HG03064 (cell line): ENCODE measurements at regions not wholly inside any gene's neighbourhood (a gene's known extent, or its start where the extent isn't known, plus 50 kb on each side); places are given as distances from the start of the nearest gene placed in this dataset.
"Not testable (repeated sequence)": the region's sequence is repeated elsewhere in the genome, so short reads cannot be mapped to it uniquely, and the experiment has no call there.

Source experiments
- ATAC-seq: cut with Tn5 transposase; IDR thresholded peaks from one replicate; pipeline ENCODE4 v1.9.1; 2021; ENCODE audit warnings: low read depth; ENCODE audit not compliant: unreplicated experiment

- no peak for ATAC-seq
Measured at GRCh38 chr15:81940467-81941451, 105.1 kb downstream of the MEX3B start.

DNA sequence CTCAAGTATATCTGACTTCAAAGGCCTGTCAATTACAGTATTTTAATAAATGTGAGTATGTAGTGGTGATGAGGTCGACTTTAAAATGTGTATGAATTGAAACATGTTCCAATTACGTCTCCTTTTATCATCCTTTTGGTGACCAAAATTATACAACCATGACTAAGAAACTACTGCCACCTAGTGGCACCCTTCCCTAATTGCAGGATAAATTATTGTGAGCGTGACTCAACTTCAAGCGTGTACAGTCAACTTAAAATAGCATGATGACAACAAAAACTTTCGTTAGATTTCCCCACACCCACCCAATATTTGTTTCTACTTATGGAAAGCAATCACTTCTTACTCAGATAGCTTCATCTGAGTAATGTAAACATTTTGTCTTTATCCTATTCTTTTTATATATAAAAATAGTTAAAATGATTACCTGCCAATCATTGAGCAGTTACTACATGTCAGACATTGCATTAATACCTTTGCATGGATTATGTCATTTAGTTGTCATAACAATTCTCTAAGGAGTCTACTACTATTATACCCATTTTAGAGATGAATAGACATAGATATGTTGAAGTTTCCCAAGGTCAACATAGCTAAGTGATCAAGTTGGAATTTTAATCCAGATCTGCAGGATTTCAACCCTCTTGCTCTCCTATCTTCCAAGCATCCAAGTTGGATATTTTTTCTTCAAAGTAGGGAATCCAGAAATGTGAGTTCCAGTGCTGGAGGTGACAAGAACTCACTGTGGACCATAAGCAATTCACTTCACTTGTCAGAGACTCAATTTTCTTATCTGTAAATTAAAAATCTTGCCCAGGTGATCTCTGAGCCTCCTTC lies 106.0 kb downstream of the MEX3B start:
- no peak for ATAC-seq

- no peak for ATAC-seq
Measured at GRCh38 chr15:81937189-81937588, 108.6 kb downstream of the MEX3B start.

- no peak for ATAC-seq
Measured at GRCh38 chr15:81930582-81931369, 115.0 kb downstream of the MEX3B start.

GRCh38 chr15:81929557-81929956 lies 116.3 kb downstream of the MEX3B start:
- ATAC-seq: no peak

GRCh38 chr15:81926981-81927380 lies 118.8 kb downstream of the MEX3B start:
- ATAC-seq: no peak

DNA sequence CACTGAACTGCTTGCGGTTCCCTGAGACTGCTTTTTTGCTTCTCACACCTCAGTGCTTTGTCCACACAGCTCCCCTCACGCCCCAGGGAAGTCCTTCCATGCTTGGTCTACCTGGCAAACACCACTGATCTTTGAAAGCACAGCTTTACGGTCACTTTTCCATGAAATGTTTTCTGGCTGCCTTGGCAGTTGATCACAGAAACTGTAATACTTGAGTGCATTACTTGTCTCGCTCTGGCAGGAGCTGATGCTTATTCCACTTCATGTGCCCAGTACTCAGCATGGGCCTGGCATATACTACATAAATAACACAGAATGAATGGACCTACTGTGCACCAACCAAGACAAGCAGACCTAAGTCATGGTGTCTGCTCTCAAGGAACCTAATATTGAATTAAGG lies 121.1 kb downstream of the MEX3B start:
- ATAC-seq: no peak

DNA sequence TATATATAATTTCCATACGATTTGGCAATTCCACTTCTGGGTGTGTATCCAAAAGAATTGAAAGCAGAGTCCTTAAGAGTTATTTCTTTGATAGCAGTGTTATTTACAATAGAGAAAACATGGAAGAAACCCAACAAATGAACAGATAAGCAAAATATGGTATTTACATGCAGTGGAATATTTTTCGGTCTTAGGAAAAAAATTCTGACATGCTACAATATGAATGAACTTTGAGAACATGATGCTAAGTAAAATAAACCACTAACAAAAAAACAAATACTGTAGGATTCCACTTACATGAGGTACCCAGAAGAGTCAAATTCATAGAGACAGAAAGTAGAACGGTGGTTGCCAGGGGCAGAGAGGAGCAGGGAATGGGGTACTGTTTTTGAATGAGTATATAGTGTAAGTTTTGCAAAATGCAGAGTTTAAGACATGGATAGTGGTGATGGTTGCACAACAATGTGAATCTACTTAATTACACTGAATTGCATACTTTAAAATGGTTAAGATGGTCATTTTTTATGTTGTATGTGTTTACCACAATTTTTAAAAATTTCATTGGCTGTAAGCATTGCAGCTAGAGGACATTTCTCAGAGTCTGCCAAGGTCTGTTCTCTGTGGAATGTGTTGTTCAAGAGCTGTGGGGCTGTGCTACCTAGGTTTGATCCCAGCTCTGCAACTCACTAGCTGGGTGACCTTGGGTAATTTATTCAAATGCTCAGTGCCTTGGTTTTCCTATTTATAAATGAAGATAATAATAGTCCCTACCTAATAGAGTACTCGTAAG lies 122.1 kb downstream of the MEX3B start:
- no peak for ATAC-seq

DNA sequence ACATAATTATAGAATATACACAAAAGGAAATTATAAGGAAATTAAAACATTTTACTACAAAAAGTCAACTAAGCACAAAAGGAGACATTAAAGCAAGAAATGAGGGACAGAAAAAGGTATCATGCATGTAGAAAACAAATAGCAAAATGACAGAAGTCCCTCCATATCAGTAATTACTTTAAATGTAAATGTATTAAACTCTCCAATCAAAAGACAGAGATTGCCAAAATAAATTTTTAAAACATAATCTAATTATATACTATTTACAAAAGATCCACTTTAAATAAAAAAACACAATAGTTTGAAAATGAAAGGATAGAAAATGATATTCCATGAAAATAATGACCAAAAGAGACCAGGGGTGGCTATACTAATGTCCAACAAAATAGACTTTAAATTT lies 123.7 kb downstream of the MEX3B start:
- ATAC-seq: no peak

GRCh38 chr15:81921163-81921562 lies 124.7 kb downstream of the MEX3B start:
- no peak for ATAC-seq

- ATAC-seq: not testable (repeated sequence)
Measured at GRCh38 chr15:81918767-81919166, 127.1 kb downstream of the MEX3B start.

- no peak for ATAC-seq
Measured at GRCh38 chr15:81916451-81916850, 129.4 kb downstream of the MEX3B start.

DNA sequence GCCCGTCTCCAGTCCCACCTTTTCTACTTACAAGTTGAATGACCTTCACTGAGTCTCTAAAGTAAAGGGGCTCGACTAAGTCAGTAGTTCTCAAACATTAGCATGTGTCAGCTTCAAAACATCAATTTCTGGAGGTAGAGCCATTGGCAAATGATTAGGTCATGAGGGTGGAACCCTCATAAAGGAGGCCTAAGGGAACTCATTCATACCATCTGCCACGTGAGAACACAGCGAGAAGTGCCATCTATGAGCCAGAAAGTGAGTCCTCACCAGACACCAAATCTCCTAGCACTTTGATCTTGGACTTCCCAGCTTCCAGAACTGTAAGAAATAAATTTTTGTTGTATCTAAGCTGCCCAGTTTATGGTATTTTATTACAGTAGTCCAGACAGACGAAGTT lies 129.8 kb downstream of the MEX3B start:
- no peak for ATAC-seq

DNA sequence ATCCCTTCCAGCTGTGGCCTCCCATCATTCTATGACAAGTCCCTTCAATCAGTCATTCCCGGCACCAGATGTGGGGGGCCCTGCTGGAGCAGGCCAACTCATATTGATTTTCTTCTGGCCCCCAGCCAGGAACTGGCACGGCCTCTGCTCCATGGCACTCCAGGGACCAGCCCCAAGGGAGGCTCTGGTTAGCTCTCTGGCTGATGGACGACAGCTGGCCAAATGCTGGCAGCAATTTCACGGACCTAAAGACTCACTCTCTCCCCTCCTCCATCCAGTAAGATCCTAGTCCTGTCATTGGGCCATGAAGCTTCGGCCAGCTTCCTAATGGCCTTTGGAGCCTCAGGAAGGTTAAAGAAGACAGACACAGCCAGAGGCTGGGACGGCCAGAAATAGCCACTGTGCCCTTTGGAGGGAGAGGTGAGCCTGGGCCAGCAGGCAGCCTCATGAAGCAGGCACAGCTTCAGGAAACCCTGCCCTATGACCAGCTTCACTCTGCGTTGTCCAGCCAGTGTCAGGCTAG lies 131.0 kb downstream of the MEX3B start:
- no peak for ATAC-seq

DNA sequence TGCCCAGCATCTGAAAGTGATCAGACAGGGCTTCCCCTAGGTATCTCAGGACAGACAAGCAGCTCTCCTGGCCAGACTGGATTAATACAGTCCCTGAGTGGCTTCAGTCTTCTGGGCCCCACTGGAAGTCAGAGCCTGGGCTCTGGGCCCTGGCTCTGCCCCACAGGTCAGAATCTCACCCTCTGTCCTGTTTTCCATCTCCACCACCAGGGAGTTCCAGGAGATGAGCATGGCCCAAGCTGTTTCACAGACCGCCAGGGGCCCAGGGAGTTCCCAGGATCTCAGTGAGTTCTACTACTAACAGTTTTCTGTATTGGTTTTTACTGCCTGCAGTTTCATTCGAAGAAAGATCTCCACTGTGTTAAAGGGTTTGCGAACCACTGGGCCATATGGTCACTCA lies 131.5 kb downstream of the MEX3B start:
- no peak for ATAC-seq

DNA sequence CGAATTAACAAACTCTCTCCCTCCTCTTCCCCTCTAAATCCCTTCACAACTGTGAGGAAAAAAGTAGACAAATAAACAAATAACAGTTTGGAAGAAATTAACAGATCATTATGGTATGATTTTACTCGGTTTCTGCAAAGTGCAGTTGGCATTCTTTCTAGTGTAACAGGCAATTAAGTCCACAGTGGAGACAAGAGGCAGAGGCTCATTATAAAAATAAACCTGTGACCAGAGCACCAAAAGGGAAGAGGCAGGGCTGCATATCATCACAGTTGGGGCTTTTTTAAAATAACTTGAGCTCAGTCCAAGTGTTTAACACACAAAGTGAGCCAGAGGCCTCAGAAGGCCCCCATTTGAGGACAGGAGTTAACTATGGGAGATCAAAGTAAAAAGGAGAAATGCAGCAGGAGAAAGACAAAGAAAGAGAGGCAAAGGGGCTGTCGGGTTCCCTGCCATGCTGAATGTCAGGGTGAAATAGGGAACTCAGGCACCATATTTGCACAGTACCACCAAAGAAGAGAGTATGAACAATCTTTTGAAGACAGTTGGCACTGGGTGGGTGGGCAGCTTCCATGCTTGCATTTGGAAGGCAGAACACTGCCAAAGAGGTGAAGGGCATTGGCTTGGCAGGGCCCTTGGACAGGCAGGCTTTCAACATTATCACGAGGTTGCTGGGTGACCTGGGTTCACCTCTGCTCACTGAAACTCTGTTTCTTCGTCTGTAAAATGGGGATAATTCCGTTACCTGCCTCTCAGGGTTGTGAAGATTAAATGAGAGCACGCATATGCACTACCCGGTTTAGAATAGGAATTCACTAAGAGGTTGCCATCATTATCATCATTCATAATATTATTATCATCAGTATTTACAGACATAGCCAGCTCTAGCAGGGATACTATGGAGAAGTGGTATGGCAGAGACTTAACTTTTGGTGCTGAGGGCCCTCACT lies 134.5 kb downstream of the MEX3B start:
- no peak for ATAC-seq

GRCh38 chr15:81910355-81911021 lies 135.3 kb downstream of the MEX3B start:
- no peak for ATAC-seq

GRCh38 chr15:81909011-81909358 lies 136.8 kb downstream of the MEX3B start:
- no peak for ATAC-seq
